GM19438 (cell line): ENCODE measurements at regions not wholly inside any gene's neighbourhood (a gene's known extent, or its start where the extent isn't known, plus 50 kb on each side); places are given as distances from the start of the nearest gene placed in this dataset.
"Not testable (repeated sequence)": the region's sequence is repeated elsewhere in the genome, so short reads cannot be mapped to it uniquely, and the experiment has no call there.

Experiments
- ATAC-seq: cut with Tn5 transposase; IDR thresholded peaks from one replicate; pipeline ENCODE4 v1.9.1; 2021; ENCODE audit warnings: low read depth; ENCODE audit not compliant: unreplicated experiment

DNA sequence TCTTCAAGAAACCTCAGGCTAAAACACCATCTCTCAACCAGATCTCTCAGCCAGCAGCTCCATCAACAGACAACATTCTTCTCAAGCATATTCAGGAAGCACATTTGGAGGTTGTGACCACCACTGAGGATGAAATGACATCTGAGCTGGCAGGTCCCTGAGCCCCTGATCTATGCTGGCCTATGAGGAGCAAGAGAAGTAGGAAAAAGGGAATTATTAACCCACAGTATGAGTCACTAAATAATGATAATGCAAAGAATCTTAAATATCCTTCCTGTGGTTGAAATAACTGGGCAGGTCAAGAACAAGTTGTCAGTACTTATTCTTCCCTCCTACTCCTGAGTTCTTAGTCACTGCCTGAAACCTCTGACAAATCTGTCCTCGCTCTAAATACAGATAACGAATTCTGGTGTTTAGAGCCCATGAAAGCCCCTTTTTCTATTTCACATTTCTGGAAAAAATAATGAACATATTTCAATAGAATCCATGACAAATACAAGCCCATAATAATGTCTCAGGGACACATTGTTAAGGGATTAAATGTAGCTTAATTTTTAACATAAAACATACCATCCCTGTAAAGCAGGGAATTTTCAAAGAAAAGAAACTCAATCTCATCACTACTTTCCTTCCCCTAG, 225.8 kb upstream of the IRS2 start:
- ATAC-seq: no peak

DNA sequence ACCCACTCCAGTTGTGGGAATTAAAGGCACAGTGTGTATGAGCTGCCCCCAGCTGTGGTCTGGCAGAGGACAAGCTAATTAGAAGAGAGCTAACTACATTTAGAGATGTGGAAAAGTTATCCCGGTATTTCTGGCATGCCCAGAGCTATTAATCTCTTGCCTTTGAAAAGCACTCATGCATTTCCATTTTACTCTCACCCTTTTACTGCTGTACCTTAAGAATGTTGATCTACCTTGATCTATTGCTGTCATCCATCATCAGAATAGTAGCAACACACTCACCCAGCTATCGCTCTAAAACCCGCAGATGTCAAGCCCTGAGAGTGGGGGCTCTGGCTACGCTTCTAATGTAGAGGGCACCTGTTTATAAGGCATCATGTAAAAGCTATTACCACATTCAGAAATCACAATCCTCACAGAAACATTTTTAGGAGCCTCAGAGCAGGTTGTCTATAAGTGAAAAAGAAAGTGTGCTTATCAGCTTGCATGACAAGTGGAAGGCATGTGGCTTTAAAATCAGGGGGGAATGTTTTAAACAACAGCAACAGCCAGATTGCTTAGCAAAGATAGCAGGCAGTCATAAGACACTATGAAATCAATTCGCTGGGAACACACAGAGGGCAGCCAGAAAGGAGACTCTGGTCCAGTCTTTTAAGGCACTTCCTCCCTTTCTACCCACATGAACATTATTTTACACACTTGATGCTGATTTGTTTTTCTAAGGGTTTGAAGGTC, 224.2 kb upstream of the IRS2 start:
- ATAC-seq: no peak

DNA sequence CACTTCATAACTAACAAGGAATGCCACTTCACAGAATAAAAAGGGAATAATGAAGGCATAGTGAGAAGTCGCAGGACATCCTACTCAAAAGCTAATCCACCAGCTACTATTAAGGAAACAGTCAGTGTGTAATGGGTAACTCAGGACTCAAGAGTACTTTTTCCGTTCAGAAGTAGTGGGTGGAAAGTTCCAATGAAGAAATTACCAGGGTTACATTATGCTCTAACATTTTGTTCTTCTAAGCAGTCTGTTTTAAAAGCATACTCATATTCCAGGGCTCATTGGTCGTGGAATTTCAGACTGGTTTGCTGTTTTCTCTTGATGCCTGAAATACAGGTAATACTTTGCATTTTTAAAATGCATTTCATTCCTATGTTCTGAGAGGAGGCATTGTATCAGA, 222.4 kb upstream of the IRS2 start:
- no peak for ATAC-seq

DNA sequence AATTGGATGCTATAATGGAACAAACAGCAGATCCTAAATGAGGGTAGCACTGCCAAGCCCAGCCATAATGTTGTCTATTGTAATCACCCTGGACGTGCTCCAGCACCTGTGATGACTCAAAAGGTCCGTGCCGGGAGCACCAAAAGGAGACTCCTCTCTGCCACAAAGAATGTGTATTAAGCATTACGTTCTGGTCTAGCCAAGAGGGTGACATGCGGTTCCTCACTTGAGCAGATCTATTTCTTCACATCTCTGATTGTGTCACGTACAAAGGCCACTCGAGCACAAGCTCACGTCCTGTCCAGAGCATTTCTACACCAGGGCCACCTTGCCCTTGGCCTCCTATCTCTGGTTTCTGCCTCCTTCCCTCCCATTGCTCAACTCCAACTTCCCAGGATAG, 219.9 kb upstream of the IRS2 start:
- ATAC-seq: no peak

DNA sequence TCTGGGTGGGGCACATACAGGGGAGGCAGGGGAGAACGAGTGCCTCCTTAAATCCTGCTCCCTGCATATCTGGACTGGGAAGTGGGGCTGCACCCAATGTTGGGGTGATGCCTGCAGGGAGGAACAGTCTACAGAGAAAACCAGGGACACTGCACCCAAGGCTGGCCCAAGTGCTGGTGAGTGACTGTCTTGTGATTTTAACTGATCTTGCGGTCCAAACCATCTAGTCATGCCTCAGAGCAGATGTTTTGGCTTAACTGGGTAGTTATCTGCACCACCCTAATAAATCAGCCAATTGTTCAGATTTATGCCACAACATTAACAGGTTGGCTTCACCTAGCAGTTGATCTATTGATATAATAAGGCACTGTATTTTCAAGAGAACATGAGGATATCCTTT, 219.2 kb upstream of the IRS2 start:
- no peak for ATAC-seq

DNA sequence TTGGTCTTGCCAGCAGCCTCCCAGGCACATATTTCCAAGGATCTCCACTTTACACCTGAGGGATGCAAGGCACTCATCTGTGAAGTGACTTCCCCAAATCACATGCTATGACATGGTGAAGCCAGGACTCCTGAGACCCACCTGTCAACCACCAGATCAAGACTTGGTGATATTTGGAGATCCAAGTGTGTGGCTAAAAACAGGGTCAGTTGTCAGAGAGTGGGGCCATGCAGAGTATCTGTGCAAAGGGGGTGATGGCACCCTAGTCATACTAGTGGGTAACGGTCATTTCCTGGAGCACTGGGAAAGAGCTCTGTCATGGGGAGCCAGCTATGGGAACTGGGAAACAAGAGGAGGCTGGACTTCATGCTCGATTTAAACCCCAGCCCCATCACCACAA, 218.4 kb upstream of the IRS2 start:
- ATAC-seq: no peak

DNA sequence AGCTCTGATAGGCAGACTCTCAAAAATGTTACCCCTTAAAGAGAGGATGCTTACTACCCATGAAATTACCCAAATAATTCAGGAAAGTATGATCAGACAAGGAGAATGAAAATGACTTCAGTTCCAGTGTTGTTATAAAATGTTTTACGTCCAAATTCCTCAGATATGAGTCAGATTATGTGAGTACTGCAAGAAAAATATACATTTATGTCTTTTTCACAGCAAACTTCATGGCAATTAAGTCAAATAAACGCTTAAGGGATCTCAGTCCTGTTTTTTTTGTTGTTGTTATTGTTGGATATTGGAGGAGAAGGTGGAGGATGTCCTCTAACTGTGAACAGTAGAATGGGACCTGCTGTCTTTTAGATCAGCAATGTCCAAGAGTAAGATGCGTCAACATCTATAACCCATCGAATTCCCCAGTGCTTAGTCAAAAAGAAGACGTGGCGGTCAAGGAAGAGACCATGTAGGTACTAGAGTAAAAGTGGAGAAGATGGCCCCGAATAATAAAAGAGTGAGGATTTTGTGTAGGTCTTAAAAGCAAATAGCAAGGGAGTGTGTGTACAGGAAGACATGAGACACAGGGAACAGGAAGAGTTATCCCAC, 215.4 kb upstream of the IRS2 start:
- no peak for ATAC-seq

DNA sequence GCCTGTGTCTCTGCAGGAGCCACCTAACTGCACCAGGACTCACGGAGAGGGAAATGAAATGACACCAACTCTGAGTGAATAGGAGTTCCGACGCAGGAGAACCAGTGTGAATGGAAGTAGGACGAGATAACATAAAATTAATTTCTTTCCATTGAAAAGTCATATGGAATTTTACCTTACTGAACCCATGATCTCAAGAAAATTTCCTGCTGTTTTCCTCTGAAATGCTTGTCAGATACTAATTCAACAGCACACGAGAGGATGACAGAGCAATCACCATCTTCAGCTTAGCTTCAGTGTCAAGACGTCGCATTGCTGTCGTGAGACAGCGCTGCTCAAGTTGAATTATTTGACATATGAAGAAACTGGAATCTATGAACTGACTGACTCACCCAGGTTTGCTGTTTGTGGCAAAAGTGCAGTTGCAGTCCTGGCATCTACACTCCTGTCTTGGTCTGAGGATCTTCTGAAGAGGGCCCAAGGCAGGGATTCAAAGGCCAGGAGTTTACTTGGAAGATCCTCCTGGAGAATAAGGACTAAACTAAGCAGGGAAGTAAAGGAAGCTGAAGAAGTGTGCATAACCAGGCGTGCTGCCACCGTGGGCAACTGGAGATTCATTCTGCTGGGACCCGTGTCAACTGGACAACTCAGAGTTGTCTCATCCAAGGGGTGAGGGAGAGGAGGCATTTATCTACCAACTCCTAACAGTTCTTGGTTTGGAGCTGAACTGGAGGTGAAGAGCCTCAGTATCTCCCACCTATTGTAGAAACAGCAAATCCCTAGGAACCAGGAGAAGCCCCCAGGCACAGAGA, 214.4 kb upstream of the IRS2 start:
- ATAC-seq: no peak

DNA sequence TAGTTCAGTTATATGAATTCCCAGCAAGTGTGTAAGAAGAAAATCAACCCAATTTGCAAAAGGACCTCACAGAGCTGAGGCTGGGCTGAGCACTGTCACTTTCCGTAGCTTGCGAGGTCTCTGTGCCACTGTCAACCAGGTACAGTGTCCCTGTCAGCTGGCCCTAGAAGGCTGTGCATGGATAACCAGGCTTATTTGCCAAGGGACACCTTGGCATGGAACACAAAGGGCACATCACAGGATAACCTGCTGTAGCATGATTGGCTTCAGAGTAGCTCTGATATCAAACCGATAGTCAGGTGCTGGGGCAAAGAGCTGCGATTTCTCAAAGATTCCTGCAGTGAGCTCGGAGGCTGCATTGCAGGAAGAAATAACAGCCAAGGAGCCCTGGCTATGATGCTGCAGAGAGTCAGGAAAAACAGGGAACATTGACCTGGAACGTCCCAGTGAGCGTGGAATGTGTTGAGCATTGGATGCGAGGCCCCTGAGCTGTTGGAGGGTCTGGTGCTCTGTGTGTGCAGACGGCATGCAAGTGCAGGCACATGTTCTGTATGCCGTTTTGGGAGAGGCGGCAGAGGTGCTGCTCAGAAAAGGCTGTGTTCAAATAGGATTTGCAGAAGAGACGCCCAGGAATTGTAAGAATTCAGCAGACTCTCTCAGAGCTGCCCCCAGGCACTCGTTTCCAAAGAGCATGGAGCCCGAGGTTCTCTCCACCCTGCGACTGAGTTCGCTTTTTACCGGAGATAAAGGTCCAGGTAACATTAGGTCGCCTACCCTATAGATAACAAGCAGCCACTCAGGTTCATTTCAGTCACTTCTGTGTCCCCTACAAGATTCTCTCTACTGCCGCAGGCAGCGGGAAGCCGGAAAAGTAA, 213.5 kb upstream of the IRS2 start:
- ATAC-seq: no peak

DNA sequence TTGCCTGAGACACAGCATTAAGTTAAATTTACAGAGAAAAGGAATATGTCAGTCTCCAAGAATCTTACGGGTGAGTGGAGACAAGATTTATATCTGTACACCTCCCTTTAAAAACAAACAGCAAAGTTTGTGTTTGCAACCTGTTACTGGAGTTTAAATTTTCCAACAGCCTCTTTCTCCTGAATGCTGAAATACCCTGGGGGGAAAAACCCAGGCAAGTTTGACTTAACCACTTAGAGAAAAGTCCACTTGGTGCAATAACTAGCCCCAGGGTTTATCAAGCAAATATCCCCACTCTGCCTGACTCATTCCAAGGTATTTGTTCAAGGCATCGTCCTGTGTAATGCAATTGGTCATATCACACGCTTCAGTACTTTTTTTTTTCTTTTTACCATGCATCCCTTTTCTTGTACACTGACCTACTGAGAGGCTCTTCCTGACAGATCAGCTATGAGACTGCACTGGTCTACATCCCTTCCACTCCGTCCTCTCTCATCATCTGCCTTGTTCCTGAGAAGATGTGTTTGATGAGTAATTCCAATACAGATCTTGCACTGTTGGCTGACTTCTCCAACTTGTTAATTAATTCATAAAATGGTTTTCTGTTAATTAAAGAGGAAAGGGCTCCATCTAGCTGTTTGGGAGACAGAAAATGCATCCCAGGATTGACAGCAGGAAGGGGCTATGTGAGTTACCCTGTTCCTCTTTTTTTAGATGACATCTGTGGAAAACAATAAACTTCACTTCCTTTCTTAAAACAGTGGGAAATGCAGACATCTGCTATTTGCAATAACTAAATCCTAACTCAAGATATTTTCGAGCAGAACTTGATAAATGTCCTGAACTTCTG, 212.5 kb upstream of the IRS2 start:
- ATAC-seq: no peak

DNA sequence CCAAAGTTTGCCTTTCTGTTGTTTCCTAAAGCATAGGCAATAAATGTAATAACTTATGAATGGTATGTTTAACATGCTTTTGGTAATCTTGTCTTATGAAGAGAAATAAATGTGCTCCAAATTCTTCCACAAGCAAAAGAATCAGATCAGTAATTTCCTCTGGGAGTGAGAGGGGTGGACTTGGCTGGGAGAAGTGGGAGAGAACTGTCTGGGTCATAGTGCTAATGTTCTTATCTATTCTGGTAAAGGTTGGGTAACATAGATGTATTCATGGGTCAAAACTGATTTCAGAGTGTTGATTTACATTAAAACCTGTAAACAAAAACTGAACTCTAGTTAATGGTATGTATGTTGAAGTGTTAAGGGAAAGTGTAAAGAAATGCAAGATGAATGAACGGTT, 211.7 kb upstream of the IRS2 start:
- no peak for ATAC-seq

DNA sequence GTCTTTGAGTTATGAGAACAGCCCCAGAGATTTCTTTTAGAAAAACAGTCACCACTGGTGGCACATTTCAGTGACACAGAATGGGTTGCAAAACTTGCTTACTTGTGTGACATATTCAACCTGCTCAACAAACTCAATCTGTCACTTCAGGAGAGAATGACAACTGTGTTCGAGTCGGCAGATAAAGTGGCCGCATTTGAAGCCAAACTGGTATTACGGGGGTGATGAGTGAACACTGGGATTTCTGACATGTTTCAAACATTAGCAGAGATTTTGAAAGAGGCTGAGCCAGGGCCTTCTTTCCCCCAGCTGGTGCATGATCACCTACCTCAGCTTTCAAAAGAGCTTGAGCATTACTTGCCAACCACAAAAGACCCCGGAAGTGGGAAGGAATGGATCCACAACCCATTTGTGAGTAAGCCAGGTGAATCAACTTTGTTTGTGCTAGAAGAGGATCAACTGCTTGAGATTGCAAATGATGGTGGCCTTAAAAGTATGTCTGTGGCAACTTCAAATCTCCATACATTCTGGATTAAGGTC, 210.7 kb upstream of the IRS2 start:
- not testable (repeated sequence) for ATAC-seq

DNA sequence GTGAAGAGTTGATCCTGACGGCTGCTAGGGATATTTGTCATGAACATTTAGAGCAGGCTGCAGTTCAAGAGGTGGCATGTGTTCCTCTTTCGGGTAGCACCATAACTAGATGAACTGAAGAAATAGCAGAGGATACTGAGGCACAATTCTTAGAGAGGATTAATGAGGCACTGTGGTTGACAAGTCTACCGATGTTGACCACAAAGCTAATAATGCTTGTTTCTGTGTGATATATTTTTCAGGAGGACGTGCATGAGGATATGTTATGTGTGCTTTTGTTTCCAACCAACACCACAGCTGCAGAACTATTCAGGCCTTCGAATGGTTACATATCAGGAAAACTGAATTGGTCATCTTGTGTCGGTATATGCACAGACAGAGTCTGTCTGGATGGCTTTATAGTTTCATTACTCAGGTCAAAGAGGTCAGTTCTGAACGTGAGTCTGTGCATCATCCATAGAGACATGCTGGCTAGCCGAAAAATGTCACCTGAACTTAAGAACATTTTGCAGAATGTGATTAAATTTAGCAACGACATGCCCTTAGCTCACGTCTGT, 210.1 kb upstream of the IRS2 start:
- no peak for ATAC-seq

DNA sequence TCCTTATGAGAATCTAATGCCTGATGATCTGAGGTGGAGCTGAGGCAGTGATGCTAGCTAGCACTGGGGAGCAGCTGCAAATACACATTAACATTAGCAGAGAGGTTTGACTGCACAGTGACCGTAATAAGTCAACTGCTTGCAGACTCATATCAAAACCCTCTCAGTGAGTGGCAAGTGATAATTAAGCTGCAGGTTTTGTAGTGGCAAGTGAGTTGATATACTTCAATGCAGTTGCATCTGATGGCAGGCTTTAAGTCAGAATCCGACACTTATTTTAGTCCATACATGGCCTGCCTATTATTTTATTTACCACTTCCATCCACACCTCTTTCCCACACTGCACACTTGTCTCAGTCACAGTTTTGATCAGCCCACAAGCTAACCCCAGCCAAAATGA, 209.2 kb upstream of the IRS2 start:
- ATAC-seq: no peak

DNA sequence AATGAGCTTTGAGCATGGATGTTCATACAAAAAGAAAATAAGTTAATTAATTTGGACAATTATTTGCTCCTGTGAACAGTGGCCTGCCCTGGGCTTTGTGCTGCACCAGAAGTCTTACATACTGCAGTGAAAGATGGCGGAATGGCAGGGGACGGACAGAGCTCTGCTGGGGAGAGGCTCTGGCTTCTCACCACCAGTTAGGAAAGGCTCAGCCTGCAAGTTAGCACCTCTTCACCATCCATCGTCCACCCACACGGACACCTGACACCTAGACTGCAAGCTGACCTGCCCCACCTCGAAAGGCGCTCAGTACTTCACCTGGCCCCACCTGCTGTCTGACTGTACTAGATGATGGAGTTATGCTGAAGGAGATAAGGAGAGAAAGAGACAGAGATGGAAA, 203.9 kb upstream of the IRS2 start:
- no peak for ATAC-seq

DNA sequence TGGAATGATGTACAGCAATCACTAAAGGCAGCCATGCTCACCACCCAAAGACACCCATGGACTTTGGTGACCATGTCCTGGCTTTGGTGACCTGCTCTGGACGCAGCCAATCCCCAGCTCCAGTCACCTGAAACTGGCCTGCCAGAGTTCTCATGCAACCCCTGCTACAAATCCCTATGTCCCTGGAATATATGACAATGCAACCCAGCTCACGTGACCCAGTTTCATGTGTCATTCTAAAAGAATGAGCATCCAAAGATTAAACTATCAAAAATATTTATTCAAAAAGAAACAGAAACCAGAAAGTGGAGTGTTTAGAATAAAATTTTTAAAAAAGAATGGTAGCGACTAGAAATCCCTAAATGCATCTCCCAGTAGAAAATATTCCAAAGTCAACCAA, 203.3 kb upstream of the IRS2 start:
- ATAC-seq: no peak

DNA sequence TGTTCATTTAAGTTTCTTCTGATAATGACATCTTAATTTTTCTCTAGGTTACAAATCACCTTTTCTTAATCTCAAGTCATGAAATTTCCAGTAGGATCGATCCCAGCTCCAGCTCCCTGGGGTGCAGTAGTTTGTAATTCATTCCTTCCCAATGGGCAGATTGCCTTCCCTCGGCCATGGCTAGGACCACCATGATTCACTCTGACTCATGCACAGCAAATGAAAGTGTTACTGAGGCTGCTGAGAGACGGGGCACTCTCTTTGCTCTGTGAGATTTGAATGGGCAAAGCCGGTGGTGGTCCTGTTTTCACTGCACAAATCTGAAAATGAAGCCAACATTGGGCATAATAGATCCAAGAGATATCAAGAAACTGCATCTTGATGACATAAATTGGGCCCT, 202.8 kb upstream of the IRS2 start:
- ATAC-seq: no peak

DNA sequence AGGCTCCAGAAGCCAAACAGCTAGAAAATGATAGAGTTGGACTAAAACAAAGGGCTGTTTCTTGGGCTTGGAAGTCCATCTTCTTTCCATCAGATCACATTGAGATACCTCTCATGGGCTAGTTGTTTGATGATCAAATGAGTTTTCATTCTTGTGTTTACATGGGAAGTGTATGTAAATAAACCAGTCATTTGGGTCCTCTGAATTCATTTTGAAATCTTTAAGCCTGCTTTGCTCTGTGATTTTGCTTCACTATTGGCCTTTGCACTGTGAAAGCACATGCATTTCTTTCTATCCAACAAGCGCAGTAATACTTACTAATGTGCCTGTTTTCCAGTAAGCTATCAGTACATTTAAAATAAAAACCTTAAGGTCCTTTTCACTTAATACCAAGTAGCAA, 200.5 kb upstream of the IRS2 start:
- ATAC-seq: no peak

DNA sequence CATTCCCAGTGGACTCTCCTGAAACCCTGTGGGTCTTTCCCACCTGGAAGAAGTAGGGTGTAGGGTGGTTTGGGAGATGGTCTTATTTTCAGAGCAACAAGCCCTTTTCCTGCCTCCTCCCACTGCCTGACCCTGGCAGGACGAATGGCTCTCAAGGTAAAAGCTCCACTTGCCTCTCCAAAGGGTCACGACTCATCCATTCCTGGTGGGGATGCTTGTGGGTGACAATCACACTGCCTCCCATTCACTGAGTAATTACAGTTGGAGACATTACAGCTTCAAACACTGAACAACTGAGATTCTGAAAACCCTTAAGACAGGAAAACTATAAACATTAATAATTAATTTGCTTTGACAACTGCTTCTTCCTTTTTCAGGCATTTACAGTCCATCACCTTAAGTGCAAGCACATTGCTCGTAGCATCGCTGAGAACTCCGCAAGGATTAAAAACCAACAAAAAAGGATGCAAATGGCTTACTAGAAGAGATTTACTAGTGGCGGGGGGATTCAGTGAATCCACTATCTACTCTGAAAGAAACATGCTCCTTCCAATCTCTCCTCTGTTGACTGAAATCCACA, 199.6 kb upstream of the IRS2 start:
- no peak for ATAC-seq
